Esophagus muscularis mucosa (tissue), 4 donors: ENCODE measurements at regions not wholly inside any gene's neighbourhood (a gene's known extent, or its start where the extent isn't known, plus 50 kb on each side); places are given as distances from the start of the nearest gene placed in this dataset.
A peak's percentile ranks its signal among the peaks of the same experiment; 100 is the strongest.

ENCODE experiments used
- DNase-seq: peaks from one replicate; pipeline ENCODE4 v3.0.0-alpha.2; 2017; ENCODE audit errors: extremely low spot score
- H3K27ac ChIP-seq, 4 donors: fragments of 200-600 bp; sonication (generic); replicated peaks in 1 of 4; 1 replicate in 3 of 4; 2 replicates in 1 of 4; pipeline ENCODE4 v1.5.1; 2016 to 2019; ENCODE audit warnings: mild to moderate bottlenecking in 1 of 4
- H3K27me3 ChIP-seq, 4 donors: fragments of 200-600 bp; sonication (generic); one replicate each; pipeline versions ENCODE4 v1.5.1 to v1.6.0; 2016 to 2019
- H3K36me3 ChIP-seq, 4 donors: fragments of 200-600 bp; sonication (generic); one replicate each; pipeline ENCODE4 v1.5.1; 2016 to 2019
- H3K4me1 ChIP-seq, 4 donors: fragments of 200-600 bp; sonication (generic); one replicate each; pipeline ENCODE4 v1.5.1; 2016 to 2019
- H3K4me3 ChIP-seq, 4 donors: fragments of 200-600 bp; sonication (generic); 1 replicate in 2 of 4; 2 replicates in 2 of 4; pipeline ENCODE4 v1.5.1; 2016 to 2019; ENCODE audit warnings: mild to moderate bottlenecking in 4 of 4, moderate library complexity in 1 of 4
- H3K9me3 ChIP-seq, 4 donors: fragments of 200-600 bp; sonication (generic); 1 replicate in 3 of 4; 2 replicates in 1 of 4; pipeline ENCODE4 v1.5.1; 2016 to 2019
- CTCF ChIP-seq, 3 experiments: fragments of 200-600 bp in 2 of 3; fragments of 450-650 bp in 1 of 3; sonication (generic) in 2 of 3; IDR thresholded peaks; one replicate each; pipeline ENCODE4 v1.5.1; 2017 to 2019; ENCODE audit warnings: antibody characterized with exemption in 3 of 3, mild to moderate bottlenecking in 2 of 3, moderate library complexity in 1 of 3
- EP300 ChIP-seq: sonication (generic); formaldehyde crosslinking; IDR thresholded peaks from one replicate; pipeline ENCODE4 v1.6.1; 2017; ENCODE audit warnings: antibody characterized with exemption
- POLR2A ChIP-seq: fragments of 450-650 bp; IDR thresholded peaks from one replicate; pipeline ENCODE4 v1.6.1; 2017; ENCODE audit warnings: antibody characterized with exemption, moderate library complexity, mild to moderate bottlenecking, low read depth
- POLR2AphosphoS5 ChIP-seq, 2 donors: sonication (generic); formaldehyde crosslinking; IDR thresholded peaks; one replicate each; pipeline ENCODE4 v1.6.1; 2017; ENCODE audit warnings: antibody characterized with exemption in 2 of 2
- WGBS: methylation state at CpG from one replicate; pipeline ENCODE4 v1.1.5; 2018; 5-methylcytosine and 5-hydroxymethylcytosine counted together
- intact Hi-C: fragments of 100-400 bp; cut with DNase I; formaldehyde crosslinking; loops from one replicate; pipeline ENCODE4 v1.15.1; 2023

- DNase-seq, result no peak
- no peaks in the 10 kb centered on the region for H3K36me3 ChIP-seq
- H3K9me3 ChIP-seq, result peaks cover 0 to 15% (median 10%) of the 10 kb centered on the region in 4 donors
- no peak overlapping the region for H3K27ac ChIP-seq
- no peaks in the 10 kb centered on the region for H3K4me1 ChIP-seq
- WGBS, result 94% methylated on average over 2 of the region's 2 CpGs
- H3K4me3 ChIP-seq, result no peak overlapping the region
- TF ChIP-seq POLR2AphosphoS5 (IDR thresholded peaks at IDR 0.05) (no peak), CTCF (IDR thresholded peaks at IDR 0.05) (peak in 2 of 3 experiments; percentile 13 to 33)
- no peaks in the 10 kb centered on the region for H3K27me3 ChIP-seq
- intact Hi-C loops, result no loop called here
Observed at GRCh38 chr4:77465271-77465670, 140.3 kb upstream of the CXCL13 start.

GRCh38 chr4:77466430-77466829, 139.2 kb upstream of the CXCL13 start:
- Histone ChIP-seq H3K4me1 (no peaks in the 10 kb centered on the region), H3K36me3 (no peaks in the 10 kb centered on the region), H3K27me3 (no peaks in the 10 kb centered on the region), H3K9me3 (peaks cover 0 to 15% (median 10%) of the 10 kb centered on the region in 4 donors), H3K27ac (no peak overlapping the region), H3K4me3 (no peak overlapping the region)
- 90% methylated on average over 3 of the region's 8 CpGs for WGBS
- intact Hi-C loops, result no loop called here
- DNase-seq, result no peak
- TF ChIP-seq POLR2A, result no peak
- TF ChIP-seq CTCF (IDR thresholded peaks at IDR 0.05), result no peak
- no peak for TF ChIP-seq EP300
- no peak for TF ChIP-seq POLR2AphosphoS5 (IDR thresholded peaks at IDR 0.05)

GRCh38 chr4:77471821-77472495, 133.7 kb upstream of the CXCL13 start:
- H3K4me3 ChIP-seq, result no peak overlapping the region
- no peaks in the 10 kb centered on the region for H3K4me1 ChIP-seq
- TF ChIP-seq POLR2AphosphoS5 (IDR thresholded peaks at IDR 0.05) (no peak), CTCF (IDR thresholded peaks at IDR 0.05) (no peak), EP300 (no peak), POLR2A (no peak)
- WGBS, result 76% methylated on average over 4 of the region's 5 CpGs
- H3K27me3 ChIP-seq, result no peaks in the 10 kb centered on the region
- DNase-seq, result peak; percentile 47
- H3K36me3 ChIP-seq, result no peaks in the 10 kb centered on the region
- intact Hi-C loops, result no loop called here
- no peaks in the 10 kb centered on the region for H3K9me3 ChIP-seq
- H3K27ac ChIP-seq, result no peak overlapping the region

- H3K9me3 ChIP-seq, result no peaks in the 10 kb centered on the region
- WGBS, result 43% methylated on average over 1 of the region's 1 CpG
- TF ChIP-seq POLR2A, result no peak
- TF ChIP-seq EP300, result no peak
- peak in 1 of 3 experiments; percentile 19 for TF ChIP-seq CTCF (IDR thresholded peaks at IDR 0.05)
- intact Hi-C loops, result no loop called here
- DNase-seq, result no peak
- H3K4me3 ChIP-seq, result no peak overlapping the region
- H3K4me1 ChIP-seq, result no peaks in the 10 kb centered on the region
- no peak overlapping the region for H3K27ac ChIP-seq
- no peaks in the 10 kb centered on the region for H3K27me3 ChIP-seq
- H3K36me3 ChIP-seq, result no peaks in the 10 kb centered on the region
Observed at GRCh38 chr4:77473509-77473908, 132.1 kb upstream of the CXCL13 start.

GRCh38 chr4:77481856-77482255, 123.8 kb upstream of the CXCL13 start:
- Histone ChIP-seq H3K27ac (no peak overlapping the region), H3K9me3 (no peaks in the 10 kb centered on the region), H3K4me3 (no peak overlapping the region), H3K27me3 (no peaks in the 10 kb centered on the region), H3K36me3 (no peaks in the 10 kb centered on the region), H3K4me1 (peaks cover 0 to 7% (median 0%) of the 10 kb centered on the region in 4 donors)
- intact Hi-C loops, result no loop called here
- TF ChIP-seq EP300, result no peak
- no peak for TF ChIP-seq POLR2AphosphoS5 (IDR thresholded peaks at IDR 0.05)
- no peak for TF ChIP-seq POLR2A
- no peak for TF ChIP-seq CTCF (IDR thresholded peaks at IDR 0.05)
- DNase-seq, result peak; percentile 81
- WGBS, result 86% methylated on average over 1 of the region's 1 CpG
